ENCODE measurements at regions not wholly inside any gene's neighbourhood (a gene's known extent, or its start where the extent isn't known, plus 50 kb on each side); places are given as distances from the start of the nearest gene placed in this dataset.
"Not testable (repeated sequence)": the region's sequence is repeated elsewhere in the genome, so short reads cannot be mapped to it uniquely, and the experiment has no call there.

- no peaks in the 10 kb centered on the region for H3K36me3 Mint-ChIP-seq
- peaks cover 19% of the 10 kb centered on the region for H3K27me3 Mint-ChIP-seq
- no peak for DNase-seq
- no peaks in the 10 kb centered on the region for H3K4me1 Mint-ChIP-seq
- CTCF ChIA-PET: no interaction called here
- H3K9me3 Mint-ChIP-seq: no peaks in the 10 kb centered on the region
- H3K27ac Mint-ChIP-seq: no peak overlapping the region
- no peak overlapping the region for H3K4me3 Mint-ChIP-seq
Observed at GRCh38 chr10:30170814-30171213, 111.4 kb upstream of the JCAD start.

- peaks cover 25% of the 10 kb centered on the region for H3K27me3 Mint-ChIP-seq
- no peaks in the 10 kb centered on the region for H3K4me1 Mint-ChIP-seq
- H3K9me3 Mint-ChIP-seq: no peaks in the 10 kb centered on the region
- DNase-seq: no peak
- CTCF ChIA-PET: no interaction called here
- H3K36me3 Mint-ChIP-seq: no peaks in the 10 kb centered on the region
- no peak overlapping the region for H3K27ac Mint-ChIP-seq
- no peak overlapping the region for H3K4me3 Mint-ChIP-seq
Observed at GRCh38 chr10:30170146-30170545, 110.8 kb upstream of the JCAD start.

GRCh38 chr10:30169342-30169741 lies 110.0 kb upstream of the JCAD start:
- Mint-ChIP-seq H3K36me3 (no peaks in the 10 kb centered on the region), H3K4me3 (no peak overlapping the region), H3K27ac (no peak overlapping the region), H3K9me3 (no peaks in the 10 kb centered on the region), H3K4me1 (no peaks in the 10 kb centered on the region), H3K27me3 (peaks cover 33% of the 10 kb centered on the region)
- no peak for DNase-seq
- CTCF ChIA-PET: no interaction called here

GRCh38 chr10:30166929-30167328 lies 107.5 kb upstream of the JCAD start:
- CTCF ChIA-PET: no interaction called here
- peaks cover 40% of the 10 kb centered on the region for H3K27me3 Mint-ChIP-seq
- no peaks in the 10 kb centered on the region for H3K36me3 Mint-ChIP-seq
- no peak for DNase-seq
- no peak overlapping the region for H3K27ac Mint-ChIP-seq
- no peak overlapping the region for H3K4me3 Mint-ChIP-seq
- no peaks in the 10 kb centered on the region for H3K9me3 Mint-ChIP-seq
- peaks cover 7% of the 10 kb centered on the region for H3K4me1 Mint-ChIP-seq

- peak overlapping the region; percentile 50 for H3K4me3 Mint-ChIP-seq
- CTCF ChIA-PET: interaction anchor here (1.2 kb wide), 1 partner anchor 165 kb away, joined by 3 read pairs; no protein-coding TSS in a partner anchor
Observed at GRCh38 chr10:30163410-30163809, 104.0 kb upstream of the JCAD start.

GRCh38 chr10:30162796-30163195 lies 103.4 kb upstream of the JCAD start:
- H3K4me1 Mint-ChIP-seq, H3K9me3 Mint-ChIP-seq, H3K4me3 Mint-ChIP-seq, DNase-seq, H3K36me3 Mint-ChIP-seq, H3K27ac Mint-ChIP-seq: not testable (repeated sequence)
- CTCF ChIA-PET: interaction anchor here (1.2 kb wide), 1 partner anchor 164 kb away, joined by 3 read pairs; no protein-coding TSS in a partner anchor
- H3K27me3 Mint-ChIP-seq: peaks cover 52% of the 10 kb centered on the region

More at GRCh38 chr10:30163410-30163809, 104.0 kb upstream of the JCAD start:
- peaks cover 52% of the 10 kb centered on the region for H3K27me3 Mint-ChIP-seq
- H3K9me3 Mint-ChIP-seq, H3K4me1 Mint-ChIP-seq, H3K27ac Mint-ChIP-seq, DNase-seq, H3K36me3 Mint-ChIP-seq: not testable (repeated sequence)

- H3K27ac Mint-ChIP-seq: no peak overlapping the region
- H3K9me3 Mint-ChIP-seq: no peaks in the 10 kb centered on the region
- CTCF ChIA-PET: no interaction called here
Observed at GRCh38 chr10:30160271-30160982, 101.0 kb upstream of the JCAD start.

GRCh38 chr10:30159614-30160013 lies 100.2 kb upstream of the JCAD start:
- DNase-seq, H3K9me3 Mint-ChIP-seq, H3K27ac Mint-ChIP-seq, H3K36me3 Mint-ChIP-seq, CTCF ChIA-PET, H3K4me3 Mint-ChIP-seq: not testable (repeated sequence)
- Mint-ChIP-seq H3K4me1 (peaks cover 18% of the 10 kb centered on the region), H3K27me3 (peaks cover 37% of the 10 kb centered on the region)

More at GRCh38 chr10:30160271-30160982, 101.0 kb upstream of the JCAD start:
- no peak for DNase-seq
- Mint-ChIP-seq H3K36me3 (no peaks in the 10 kb centered on the region), H3K27me3 (peaks cover 45% of the 10 kb centered on the region), H3K4me3 (no peak overlapping the region), H3K4me1 (peaks cover 10% of the 10 kb centered on the region)

GRCh38 chr10:30158325-30158960 lies 99.1 kb upstream of the JCAD start:
- H3K27me3 Mint-ChIP-seq: peaks cover 26% of the 10 kb centered on the region
- H3K36me3 Mint-ChIP-seq: no peaks in the 10 kb centered on the region
- peaks cover 13% of the 10 kb centered on the region for H3K4me1 Mint-ChIP-seq
- H3K9me3 Mint-ChIP-seq: no peaks in the 10 kb centered on the region
- no peak overlapping the region for H3K27ac Mint-ChIP-seq
- CTCF ChIA-PET: no interaction called here
- H3K4me3 Mint-ChIP-seq: no peak overlapping the region
- no peak for DNase-seq

- H3K36me3 Mint-ChIP-seq: no peaks in the 10 kb centered on the region
- CTCF ChIA-PET: interaction anchor here (0.6 kb wide), 1 partner anchor 153 kb away, joined by 3 read pairs; no protein-coding TSS in a partner anchor
- H3K27ac Mint-ChIP-seq: no peak overlapping the region
- H3K9me3 Mint-ChIP-seq: no peaks in the 10 kb centered on the region
- no peak overlapping the region for H3K4me3 Mint-ChIP-seq
- DNase-seq: no peak
- H3K27me3 Mint-ChIP-seq: peaks cover 31% of the 10 kb centered on the region
- peaks cover 10% of the 10 kb centered on the region for H3K4me1 Mint-ChIP-seq
Observed at GRCh38 chr10:30155401-30155800, 96.0 kb upstream of the JCAD start.

GRCh38 chr10:30154561-30154960 lies 95.2 kb upstream of the JCAD start:
- H3K27ac Mint-ChIP-seq: no peak overlapping the region
- CTCF ChIA-PET: no interaction called here
- no peak overlapping the region for H3K4me3 Mint-ChIP-seq
- peaks cover 10% of the 10 kb centered on the region for H3K4me1 Mint-ChIP-seq
- no peaks in the 10 kb centered on the region for H3K9me3 Mint-ChIP-seq
- H3K27me3 Mint-ChIP-seq: peaks cover 27% of the 10 kb centered on the region
- DNase-seq: no peak
- H3K36me3 Mint-ChIP-seq: no peaks in the 10 kb centered on the region

- CTCF ChIA-PET: no interaction called here
- H3K9me3 Mint-ChIP-seq: no peaks in the 10 kb centered on the region
- H3K4me3 Mint-ChIP-seq: no peak overlapping the region
- H3K4me1 Mint-ChIP-seq: peaks cover 10% of the 10 kb centered on the region
- DNase-seq: no peak
- peak overlapping the region; percentile 29 for H3K27ac Mint-ChIP-seq
- peaks cover 27% of the 10 kb centered on the region for H3K27me3 Mint-ChIP-seq
- no peaks in the 10 kb centered on the region for H3K36me3 Mint-ChIP-seq
Observed at GRCh38 chr10:30154126-30154525, 94.7 kb upstream of the JCAD start.

GRCh38 chr10:30151581-30152389 lies 92.4 kb upstream of the JCAD start:
- Mint-ChIP-seq H3K9me3 (no peaks in the 10 kb centered on the region), H3K4me3 (no peak overlapping the region), H3K4me1 (peaks cover 10% of the 10 kb centered on the region), H3K27me3 (peaks cover 43% of the 10 kb centered on the region), H3K36me3 (no peaks in the 10 kb centered on the region), H3K27ac (no peak overlapping the region)
- CTCF ChIA-PET: no interaction called here
- no peak for DNase-seq

GRCh38 chr10:30141423-30141822 lies 82.0 kb upstream of the JCAD start:
- Mint-ChIP-seq H3K27me3 (peaks cover 42% of the 10 kb centered on the region), H3K9me3 (no peaks in the 10 kb centered on the region), H3K27ac (no peak overlapping the region), H3K4me3 (no peak overlapping the region), H3K36me3 (no peaks in the 10 kb centered on the region), H3K4me1 (no peaks in the 10 kb centered on the region)
- CTCF ChIA-PET: no interaction called here
- no peak for DNase-seq
